GM21528 (cell line): ENCODE measurements at regions not wholly inside any gene's neighbourhood (a gene's known extent, or its start where the extent isn't known, plus 50 kb on each side); places are given as distances from the start of the nearest gene placed in this dataset.
A peak's percentile ranks its signal among the peaks of the same experiment; 100 is the strongest.

Experiments used
- ATAC-seq: cut with Tn5 transposase; IDR thresholded peaks from one replicate; pipeline ENCODE4 v1.9.1; 2021; ENCODE audit warnings: mild to moderate bottlenecking, moderate library complexity; ENCODE audit not compliant: unreplicated experiment, low FRiP score

GRCh38 chr18:26745288-26746181, 120.0 kb downstream of the AQP4 start:
- ATAC-seq, result no peak

- no peak for ATAC-seq
These were observed 123.7 kb downstream of the AQP4 start for GRCh38 chr18:26741758-26742157.

- no peak for ATAC-seq
These were observed 124.5 kb downstream of the AQP4 start for GRCh38 chr18:26741048-26741447.

GRCh38 chr18:26740396-26740795, 125.1 kb downstream of the AQP4 start:
- ATAC-seq, result no peak

- no peak for ATAC-seq
These were observed 126.8 kb downstream of the AQP4 start for GRCh38 chr18:26738706-26739105.

- no peak for ATAC-seq
These were observed 129.2 kb downstream of the AQP4 start for GRCh38 chr18:26736301-26736700.

- no peak for ATAC-seq
These were observed 130.7 kb downstream of the AQP4 start for GRCh38 chr18:26734760-26735159.

- ATAC-seq, result no peak
These were observed 136.1 kb downstream of the AQP4 start for GRCh38 chr18:26729449-26729848.

GRCh38 chr18:26729008-26729407, 136.5 kb downstream of the AQP4 start:
- no peak for ATAC-seq

- ATAC-seq, result no peak
These were observed 141.5 kb downstream of the AQP4 start for GRCh38 chr18:26723981-26724380.

GRCh38 chr18:26722565-26722931, 143.0 kb downstream of the AQP4 start:
- ATAC-seq, result no peak

- no peak for ATAC-seq
These were observed 143.5 kb downstream of the AQP4 start for GRCh38 chr18:26721854-26722564.

GRCh38 chr18:26719896-26720295, 145.6 kb downstream of the AQP4 start:
- no peak for ATAC-seq

GRCh38 chr18:26717123-26717719, 148.3 kb downstream of the AQP4 start:
- no peak for ATAC-seq

GRCh38 chr18:26714739-26715138, 150.8 kb downstream of the AQP4 start:
- ATAC-seq, result no peak

GRCh38 chr18:26711756-26712155, 153.8 kb downstream of the AQP4 start:
- ATAC-seq, result no peak

- ATAC-seq, result peak; percentile 90
These were observed 154.9 kb downstream of the AQP4 start for GRCh38 chr18:26710470-26711096.

- no peak for ATAC-seq
These were observed 155.6 kb downstream of the AQP4 start for GRCh38 chr18:26709897-26710296.

- ATAC-seq, result no peak
These were observed 156.4 kb downstream of the AQP4 start for GRCh38 chr18:26708806-26709716.

- ATAC-seq, result no peak
These were observed 158.6 kb downstream of the AQP4 start for GRCh38 chr18:26706911-26707351.
